ENCODE measurements at regions not wholly inside any gene's neighbourhood (a gene's known extent, or its start where the extent isn't known, plus 50 kb on each side); places are given as distances from the start of the nearest gene placed in this dataset.

DNA sequence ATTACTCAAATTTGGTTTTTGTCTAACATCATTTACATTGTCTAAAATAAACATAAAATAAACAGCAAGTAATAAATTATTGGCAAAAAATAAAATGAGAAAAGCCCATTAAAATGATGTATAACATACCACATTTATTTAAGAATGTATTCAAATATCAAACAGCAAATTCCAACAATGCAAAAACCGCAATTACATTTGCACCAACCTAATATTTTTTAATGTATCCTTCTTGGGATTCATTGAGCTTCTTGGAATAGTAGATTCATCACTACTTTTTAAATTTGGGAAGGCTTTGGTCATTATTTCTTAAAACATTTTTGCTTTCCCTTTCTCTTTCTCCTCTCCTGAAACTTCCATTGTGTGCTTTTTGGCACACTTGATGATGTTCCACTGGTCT is 400.2 kb downstream of the MAGEE1 start:
- TF ChIP-seq, protein P1, sequence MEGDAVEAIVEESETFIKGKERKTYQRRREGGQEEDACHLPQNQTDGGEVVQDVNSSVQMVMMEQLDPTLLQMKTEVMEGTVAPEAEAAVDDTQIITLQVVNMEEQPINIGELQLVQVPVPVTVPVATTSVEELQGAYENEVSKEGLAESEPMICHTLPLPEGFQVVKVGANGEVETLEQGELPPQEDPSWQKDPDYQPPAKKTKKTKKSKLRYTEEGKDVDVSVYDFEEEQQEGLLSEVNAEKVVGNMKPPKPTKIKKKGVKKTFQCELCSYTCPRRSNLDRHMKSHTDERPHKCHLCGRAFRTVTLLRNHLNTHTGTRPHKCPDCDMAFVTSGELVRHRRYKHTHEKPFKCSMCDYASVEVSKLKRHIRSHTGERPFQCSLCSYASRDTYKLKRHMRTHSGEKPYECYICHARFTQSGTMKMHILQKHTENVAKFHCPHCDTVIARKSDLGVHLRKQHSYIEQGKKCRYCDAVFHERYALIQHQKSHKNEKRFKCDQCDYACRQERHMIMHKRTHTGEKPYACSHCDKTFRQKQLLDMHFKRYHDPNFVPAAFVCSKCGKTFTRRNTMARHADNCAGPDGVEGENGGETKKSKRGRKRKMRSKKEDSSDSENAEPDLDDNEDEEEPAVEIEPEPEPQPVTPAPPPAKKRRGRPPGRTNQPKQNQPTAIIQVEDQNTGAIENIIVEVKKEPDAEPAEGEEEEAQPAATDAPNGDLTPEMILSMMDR (IDR thresholded peaks at IDR 0.05; ENCODE audit: insufficient read depth, low read length): no peak
- no peak for TF ChIP-seq POLR2AphosphoS5 (IDR thresholded peaks at IDR 0.05; ENCODE audit: low read depth)
